NCI-H1092 treated with DMSO at 0.1 percent for 48 hours (cell line): ENCODE measurements at regions not wholly inside any gene's neighbourhood (a gene's known extent, or its start where the extent isn't known, plus 50 kb on each side); places are given as distances from the start of the nearest gene placed in this dataset.
A peak's percentile ranks its signal among the peaks of the same experiment; 100 is the strongest.
"Not testable (repeated sequence)": the region's sequence is repeated elsewhere in the genome, so short reads cannot be mapped to it uniquely, and the experiment has no call there.

Experiments
- DNase-seq: peaks from one replicate; lab custom pipeline; 2025; lab: John Stamatoyannopoulos, UW

GRCh38 chr14:55807053-55807880, 227.3 kb downstream of the KTN1 start:
- peak; percentile 96 for DNase-seq

GRCh38 chr14:55807881-55808379, 227.9 kb downstream of the KTN1 start:
- no peak for DNase-seq

- no peak for DNase-seq
Observed at GRCh38 chr14:55813630-55814029, 233.6 kb downstream of the KTN1 start.

GRCh38 chr14:55814064-55814463, 234.1 kb downstream of the KTN1 start:
- DNase-seq: no peak

GRCh38 chr14:55814873-55815272, 234.9 kb downstream of the KTN1 start:
- no peak for DNase-seq

GRCh38 chr14:55816225-55816624, 236.2 kb downstream of the KTN1 start:
- no peak for DNase-seq

GRCh38 chr14:55819610-55820304, 239.8 kb downstream of the KTN1 start:
- no peak for DNase-seq

GRCh38 chr14:55822906-55823305, 242.9 kb downstream of the KTN1 start:
- DNase-seq: no peak

GRCh38 chr14:55832122-55832911, 252.3 kb downstream of the KTN1 start:
- DNase-seq: no peak

GRCh38 chr14:55832974-55833373, 253.0 kb downstream of the KTN1 start:
- DNase-seq: no peak

- no peak for DNase-seq
Observed at GRCh38 chr14:55834390-55834789, 254.4 kb downstream of the KTN1 start.

GRCh38 chr14:55835985-55836384, 256.0 kb downstream of the KTN1 start:
- DNase-seq: no peak

- DNase-seq: no peak
Observed at GRCh38 chr14:55837467-55837866, 257.5 kb downstream of the KTN1 start.

- DNase-seq: no peak
Observed at GRCh38 chr14:55838529-55839052, 258.6 kb downstream of the KTN1 start.

- not testable (repeated sequence) for DNase-seq
Observed at GRCh38 chr14:55839301-55839947, 259.4 kb downstream of the KTN1 start.

GRCh38 chr14:55840821-55841220, 260.8 kb downstream of the KTN1 start:
- DNase-seq: no peak

- DNase-seq: no peak
Observed at GRCh38 chr14:55841625-55842024, 261.6 kb downstream of the KTN1 start.

GRCh38 chr14:55843718-55844403, 263.9 kb downstream of the KTN1 start:
- DNase-seq: peak; percentile 3

- no peak for DNase-seq
Observed at GRCh38 chr14:55845963-55846825, 266.2 kb downstream of the KTN1 start.

GRCh38 chr14:55846826-55847446, 266.9 kb downstream of the KTN1 start:
- no peak for DNase-seq
